Stimulated activated CD4-positive, alpha-beta T cell treated with anti-CD3 and anti-CD28 coated beads, Interleukin-4, amount 100 ng/mL, for 24 hours (primary cell): ENCODE measurements at regions not wholly inside any gene's neighbourhood (a gene's known extent, or its start where the extent isn't known, plus 50 kb on each side); places are given as distances from the start of the nearest gene placed in this dataset.

Source experiments
- DNase-seq: peaks from one replicate; pipeline ENCODE4 v3.0.0-alpha.2; 2020

- peak; percentile 31 for DNase-seq
Observed at GRCh38 chr9:19992556-19992955, 203.7 kb upstream of the SLC24A2 start.

- no peak for DNase-seq
Observed at GRCh38 chr9:19989213-19989612, 200.4 kb upstream of the SLC24A2 start.

GRCh38 chr9:19988281-19988680, 199.4 kb upstream of the SLC24A2 start:
- DNase-seq: no peak

GRCh38 chr9:19985081-19985480, 196.2 kb upstream of the SLC24A2 start:
- DNase-seq: no peak

- DNase-seq: peak; percentile 50
Observed at GRCh38 chr9:19976226-19976625, 187.4 kb upstream of the SLC24A2 start.

GRCh38 chr9:19975499-19975898, 186.7 kb upstream of the SLC24A2 start:
- DNase-seq: no peak

- no peak for DNase-seq
Observed at GRCh38 chr9:19969721-19970120, 180.9 kb upstream of the SLC24A2 start.

- DNase-seq: no peak
Observed at GRCh38 chr9:19967888-19968459, 179.1 kb upstream of the SLC24A2 start.

GRCh38 chr9:19967216-19967887, 178.5 kb upstream of the SLC24A2 start:
- no peak for DNase-seq

- DNase-seq: no peak
Observed at GRCh38 chr9:19965336-19965735, 176.5 kb upstream of the SLC24A2 start.

- no peak for DNase-seq
Observed at GRCh38 chr9:19947996-19948395, 159.2 kb upstream of the SLC24A2 start.

- DNase-seq: no peak
Observed at GRCh38 chr9:19946441-19947109, 157.7 kb upstream of the SLC24A2 start.

GRCh38 chr9:19941874-19942273, 153.0 kb upstream of the SLC24A2 start:
- DNase-seq: no peak

GRCh38 chr9:19940811-19941535, 152.1 kb upstream of the SLC24A2 start:
- DNase-seq: no peak

GRCh38 chr9:19939734-19940278, 151.0 kb upstream of the SLC24A2 start:
- no peak for DNase-seq

- no peak for DNase-seq
Observed at GRCh38 chr9:19938990-19939733, 150.3 kb upstream of the SLC24A2 start.

GRCh38 chr9:19937121-19937520, 148.3 kb upstream of the SLC24A2 start:
- DNase-seq: no peak

GRCh38 chr9:19936598-19936997, 147.8 kb upstream of the SLC24A2 start:
- no peak for DNase-seq

- no peak for DNase-seq
Observed at GRCh38 chr9:19935422-19935821, 146.6 kb upstream of the SLC24A2 start.

GRCh38 chr9:19934301-19934871, 145.5 kb upstream of the SLC24A2 start:
- no peak for DNase-seq

GRCh38 chr9:19931098-19931890, 142.5 kb upstream of the SLC24A2 start:
- DNase-seq: no peak
